COR-L47 (cell line): ENCODE measurements at regions not wholly inside any gene's neighbourhood (a gene's known extent, or its start where the extent isn't known, plus 50 kb on each side); places are given as distances from the start of the nearest gene placed in this dataset.

Experiments
- DNase-seq: peaks from one replicate; lab custom pipeline; 2025; lab: John Stamatoyannopoulos, UW

DNA sequence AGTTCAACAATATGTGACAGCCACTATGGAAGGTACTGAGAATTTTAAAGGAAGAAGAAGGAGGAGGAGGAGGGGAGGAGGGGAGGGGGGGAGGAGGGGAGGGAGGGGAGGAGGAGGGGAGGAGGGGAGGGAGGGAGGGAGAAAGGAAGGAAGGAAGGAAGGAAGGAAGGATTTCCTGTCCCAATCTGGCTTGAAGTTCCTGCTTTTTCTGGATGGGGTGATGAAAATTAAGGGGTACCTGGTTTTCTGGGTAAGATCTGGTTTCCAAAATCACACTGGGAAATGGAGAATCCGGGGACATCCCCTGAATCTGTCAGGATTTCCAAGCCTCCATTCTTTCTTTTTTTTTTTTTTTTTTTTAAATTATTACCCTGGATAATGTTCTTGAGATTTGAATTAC, 271.8 kb downstream of the MTX2 start:
- no peak for DNase-seq

GRCh38 chr2:176542476-176542875, 273.2 kb downstream of the MTX2 start:
- no peak for DNase-seq

DNA sequence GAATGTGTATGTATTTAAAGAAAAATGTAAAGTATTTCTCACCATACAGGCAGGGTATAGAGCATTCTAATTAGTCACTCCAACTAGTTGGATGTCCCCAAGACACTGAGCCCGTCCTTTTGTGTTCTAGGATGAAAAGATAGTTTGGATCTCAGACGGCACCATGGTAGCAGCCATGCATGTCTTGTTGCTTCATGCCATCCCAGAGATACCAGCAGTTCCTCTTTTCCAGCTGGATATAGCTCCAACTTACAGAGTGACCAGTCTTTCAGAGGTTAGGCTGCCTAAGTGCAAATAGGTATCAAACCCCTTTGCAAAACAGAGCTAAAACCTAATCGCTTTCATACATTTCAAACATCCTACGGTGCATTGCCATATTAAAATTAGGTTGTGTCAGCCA, 275.3 kb downstream of the MTX2 start:
- DNase-seq, result no peak

- no peak for DNase-seq
These were observed 276.0 kb downstream of the MTX2 start for GRCh38 chr2:176544991-176545956.

DNA sequence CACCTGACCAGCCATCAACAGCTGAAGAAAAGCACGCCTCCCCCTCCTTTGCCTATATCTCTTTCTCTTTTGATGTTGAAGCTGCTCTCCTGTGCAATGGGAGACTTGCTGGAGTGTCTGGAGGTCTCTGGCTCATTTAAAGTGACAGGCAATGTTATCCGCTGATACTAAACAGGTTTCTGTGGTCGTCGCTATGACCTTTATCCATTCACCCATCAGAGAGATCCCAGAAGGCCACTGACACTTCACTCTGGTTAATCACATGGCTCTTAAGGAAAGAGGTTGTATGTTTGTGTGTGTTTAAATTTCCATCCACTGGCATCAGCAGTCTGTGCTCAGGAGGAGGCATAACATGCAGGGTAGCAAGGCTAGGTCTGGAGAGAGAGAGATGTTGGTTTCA, 277.3 kb downstream of the MTX2 start:
- DNase-seq, result no peak

DNA sequence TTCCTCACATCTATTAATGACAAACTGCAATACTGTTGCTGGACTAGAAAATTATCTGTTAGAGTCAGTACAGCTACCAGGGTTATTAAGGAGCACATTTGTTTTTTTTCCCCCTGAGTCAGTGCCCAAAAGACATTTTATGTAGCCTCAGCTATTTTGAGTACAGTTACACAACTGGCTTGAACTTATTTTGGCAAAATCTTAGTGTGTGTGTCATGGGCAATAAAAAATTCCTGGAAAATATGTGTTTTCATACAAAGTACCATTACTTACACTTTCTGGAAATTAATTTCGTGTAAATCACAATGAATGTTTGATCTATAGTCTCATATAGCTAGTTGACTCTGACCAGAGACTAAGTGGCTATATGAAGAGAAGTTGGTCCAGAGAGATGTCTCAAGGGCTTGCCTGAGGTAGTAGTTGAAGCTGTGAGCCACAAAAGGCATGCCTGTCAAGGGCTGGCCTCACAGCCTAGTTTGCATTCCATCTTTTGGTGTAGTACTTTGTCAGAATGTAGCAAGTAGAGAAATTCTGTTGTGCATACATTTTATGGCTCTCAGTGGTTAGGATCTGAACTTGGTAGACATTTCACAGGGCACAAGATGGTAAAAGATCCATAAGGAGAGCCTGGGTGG, 283.4 kb downstream of the MTX2 start:
- no peak for DNase-seq

GRCh38 chr2:176553685-176554100, 284.5 kb downstream of the MTX2 start:
- DNase-seq, result peak; percentile 77

GRCh38 chr2:176554101-176555048, 285.1 kb downstream of the MTX2 start:
- DNase-seq, result peak; percentile 77

- DNase-seq, result no peak
These were observed 285.9 kb downstream of the MTX2 start for GRCh38 chr2:176555112-176555511.

- DNase-seq, result no peak
These were observed 286.5 kb downstream of the MTX2 start for GRCh38 chr2:176555781-176556180.

DNA sequence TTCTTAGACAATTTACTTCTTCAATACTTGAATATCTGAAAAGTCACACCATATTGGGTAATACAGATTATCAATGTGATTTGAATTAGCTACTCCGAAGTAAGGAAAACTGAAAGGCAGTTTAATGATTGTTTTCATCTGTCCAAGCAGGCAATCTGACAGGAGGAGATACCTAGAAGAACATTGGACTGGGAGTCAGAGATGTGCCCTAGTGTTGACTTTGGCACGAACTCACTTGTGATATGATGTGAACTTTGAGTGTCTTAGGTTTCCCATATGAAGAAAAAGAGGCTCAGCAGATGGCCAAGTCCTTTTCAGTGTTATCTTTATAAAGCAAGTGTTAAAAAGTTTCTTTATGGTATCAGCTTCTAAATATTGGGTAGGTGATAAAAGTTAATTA, 287.1 kb downstream of the MTX2 start:
- DNase-seq, result no peak

DNA sequence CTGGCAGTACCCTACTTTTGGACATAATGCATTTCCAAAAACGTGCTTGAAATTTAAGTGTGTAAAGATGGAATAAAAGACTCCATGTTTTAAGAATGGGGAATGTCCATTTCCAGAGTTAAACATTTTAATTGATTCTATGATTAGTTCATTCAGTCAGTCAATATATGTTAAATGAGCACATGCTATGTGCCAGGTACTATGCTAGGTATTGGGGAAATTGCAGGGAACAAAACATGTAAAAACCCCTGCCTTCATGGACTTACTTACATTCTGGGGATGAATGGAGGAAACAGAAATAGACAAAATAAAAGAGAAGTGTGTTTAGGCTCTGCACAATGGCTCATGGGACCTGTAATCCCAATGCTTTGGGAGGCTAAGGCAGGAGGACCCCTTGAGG, 288.6 kb downstream of the MTX2 start:
- no peak for DNase-seq

GRCh38 chr2:176558574-176559140, 289.4 kb downstream of the MTX2 start:
- no peak for DNase-seq

DNA sequence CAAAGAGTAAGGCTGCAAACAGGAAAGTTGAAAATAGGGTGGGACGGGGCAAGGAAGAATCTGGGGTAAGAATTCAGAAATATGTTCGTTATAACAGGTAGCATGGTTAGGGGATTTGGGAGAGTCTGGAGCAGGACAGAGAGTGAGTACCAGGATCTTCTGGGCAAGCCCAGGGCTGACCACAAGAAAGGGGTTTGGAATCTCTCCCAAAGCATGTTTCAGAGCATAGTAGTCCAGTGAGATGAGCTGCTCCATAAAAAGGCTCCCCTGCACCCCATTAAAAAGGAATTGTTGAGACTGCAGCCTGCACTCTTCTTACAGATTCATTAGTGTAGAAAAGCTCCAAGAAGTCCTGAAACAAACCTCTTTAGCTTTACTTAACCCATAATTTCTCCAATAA, 291.1 kb downstream of the MTX2 start:
- DNase-seq, result no peak

- DNase-seq, result no peak
These were observed 292.5 kb downstream of the MTX2 start for GRCh38 chr2:176561706-176562105.

DNA sequence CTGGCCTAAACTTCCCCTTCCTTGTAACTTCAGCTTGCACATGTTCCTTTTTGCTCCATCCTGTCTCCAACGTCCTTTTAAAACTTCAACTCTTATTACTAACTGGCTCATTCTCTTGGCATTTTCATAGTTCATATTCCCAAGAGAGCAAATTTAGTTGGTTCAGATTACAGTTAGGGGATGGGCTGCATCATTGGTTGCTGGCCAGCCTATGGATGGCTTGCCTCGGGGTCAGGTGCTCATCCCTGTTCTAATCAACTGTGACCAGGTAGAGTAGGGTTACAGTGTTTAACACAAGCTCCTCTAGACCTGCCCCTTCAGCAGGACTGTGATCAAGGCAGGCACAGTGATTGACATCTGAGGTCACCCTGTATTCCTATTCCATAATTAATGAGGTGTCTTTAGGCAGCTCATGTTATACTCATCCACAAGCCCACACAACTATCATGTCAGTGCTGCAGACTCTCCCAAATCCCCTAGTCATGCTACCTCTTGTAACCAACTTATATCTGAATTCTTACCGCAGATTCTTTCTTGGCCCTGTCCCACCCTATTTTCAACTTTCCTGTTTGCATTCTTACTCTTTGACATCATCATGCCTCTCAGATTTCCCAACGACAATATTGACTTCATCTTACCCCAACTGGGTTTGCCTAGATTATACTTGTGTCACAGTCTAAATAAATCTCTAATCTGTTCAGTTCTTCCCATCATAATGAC, 293.3 kb downstream of the MTX2 start:
- no peak for DNase-seq

DNA sequence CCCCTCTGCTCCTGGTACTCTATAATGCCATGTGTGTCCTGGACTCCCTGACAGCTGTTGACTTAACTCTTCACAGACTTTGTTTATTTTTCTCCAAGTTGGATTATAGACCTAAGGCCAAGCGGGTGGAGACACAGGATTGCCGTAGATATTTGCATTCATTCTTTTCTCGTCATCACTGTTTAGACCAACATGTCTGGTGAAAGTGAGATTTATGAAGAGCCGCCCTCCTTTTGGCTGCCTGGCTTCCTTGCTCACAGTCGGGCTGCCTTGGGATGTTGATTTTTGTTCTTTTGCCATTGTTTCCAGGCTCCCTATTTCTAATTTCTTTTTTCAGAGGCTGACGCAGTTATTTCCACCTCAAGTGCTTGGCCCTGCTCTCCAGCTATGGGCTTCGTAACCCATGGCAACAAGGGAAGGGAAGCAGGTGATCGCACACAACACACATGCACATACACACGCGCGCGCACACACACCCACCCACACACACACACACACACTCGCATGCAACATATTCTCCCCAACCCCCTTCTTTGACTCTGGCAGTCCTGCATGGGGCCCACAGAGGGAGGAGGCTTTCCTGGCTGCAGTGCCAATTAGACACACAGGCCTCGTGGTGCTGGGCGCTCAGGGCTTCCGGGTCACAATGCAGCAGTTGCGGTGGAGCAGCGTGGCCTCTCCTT, 296.5 kb downstream of the MTX2 start:
- DNase-seq, result no peak

GRCh38 chr2:176566496-176566895, 297.3 kb downstream of the MTX2 start:
- no peak for DNase-seq

DNA sequence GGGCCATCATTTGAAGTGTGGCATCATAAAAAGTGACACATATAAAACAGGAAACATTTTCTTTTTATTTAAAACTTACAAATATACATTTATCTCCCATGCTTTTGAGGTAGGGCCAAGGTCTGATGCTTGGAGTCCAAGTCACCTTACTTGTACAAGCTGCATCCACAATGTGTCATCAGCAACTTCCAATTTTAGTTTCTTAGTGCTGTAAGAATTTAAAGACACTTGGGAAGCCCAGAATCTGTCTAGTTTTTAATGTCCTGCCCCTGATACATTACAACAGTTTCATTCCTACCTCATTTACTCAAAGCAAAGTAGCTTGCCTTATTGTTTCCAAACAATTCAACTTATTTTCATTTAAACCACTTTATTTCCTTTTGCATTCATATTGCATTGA, 297.7 kb downstream of the MTX2 start:
- no peak for DNase-seq

- no peak for DNase-seq
These were observed 298.1 kb downstream of the MTX2 start for GRCh38 chr2:176567361-176567760.

DNA sequence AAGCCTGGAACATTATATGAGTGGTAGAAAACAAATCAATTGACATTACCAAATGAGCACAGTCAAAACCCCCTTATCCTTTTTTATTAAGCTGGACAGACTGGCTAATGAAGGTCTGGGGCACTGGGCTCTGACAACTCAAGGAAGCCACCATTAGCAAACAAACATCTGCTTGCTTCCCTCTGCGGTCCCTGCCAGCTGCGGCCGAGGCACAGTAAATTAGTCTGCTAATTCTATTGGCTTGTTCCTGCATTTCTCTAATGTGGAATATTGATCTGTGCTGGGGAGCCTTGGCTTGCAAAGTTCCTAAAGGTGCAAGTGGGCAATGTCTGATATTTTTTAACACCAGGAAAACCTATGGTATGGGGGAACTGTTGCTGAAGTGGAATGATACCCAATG, 300.3 kb downstream of the MTX2 start:
- DNase-seq, result no peak
